Thymus (tissue), 11 donors: ENCODE measurements at regions not wholly inside any gene's neighbourhood (a gene's known extent, or its start where the extent isn't known, plus 50 kb on each side); places are given as distances from the start of the nearest gene placed in this dataset.

Experiments used
- DNase-seq, 9 donors: peaks; one replicate each; pipeline ENCODE4 v3.0.0-alpha.2; 2013; ENCODE audit warnings: low spot score in 9 of 9, low read depth in 6 of 9, missing footprints in 1 of 9
- H3K27ac ChIP-seq, 2 donors: one replicate each; pipeline ENCODE4 v1.5.1; 2013; ENCODE audit warnings: control low read depth in 1 of 2, low read depth in 1 of 2, low read length in 1 of 2, mild to moderate bottlenecking in 1 of 2, moderate library complexity in 1 of 2
- H3K27me3 ChIP-seq, 2 donors: one replicate each; pipeline ENCODE4 v1.5.1; 2013; ENCODE audit warnings: low read length in 1 of 2; ENCODE audit not compliant: control insufficient read depth in 2 of 2, insufficient read depth in 1 of 2
- H3K36me3 ChIP-seq, 2 donors: one replicate each; pipeline ENCODE4 v1.5.1; 2013; ENCODE audit warnings: low read length in 1 of 2, mild to moderate bottlenecking in 1 of 2, moderate library complexity in 1 of 2; ENCODE audit not compliant: control insufficient read depth in 2 of 2, insufficient read depth in 2 of 2
- H3K4me1 ChIP-seq, 2 donors: one replicate each; pipeline ENCODE4 v1.5.1; 2013; ENCODE audit warnings: low read length in 2 of 2; ENCODE audit not compliant: control insufficient read depth in 2 of 2, insufficient read depth in 2 of 2
- H3K4me3 ChIP-seq, 2 donors: one replicate each; pipeline ENCODE4 v1.5.1; 2013; ENCODE audit warnings: low read length in 2 of 2, control low read depth in 1 of 2, mild to moderate bottlenecking in 1 of 2
- H3K9me3 ChIP-seq, 2 donors: one replicate each; pipeline ENCODE4 v1.5.1; 2013; ENCODE audit warnings: low read length in 1 of 2, mild to moderate bottlenecking in 1 of 2; ENCODE audit not compliant: control insufficient read depth in 2 of 2, insufficient read depth in 1 of 2
- WGBS: extraction: QIAGEN DNeasy Blood & Tissue Kit; methylation state at CpG from one replicate; pipeline ENCODE4 v1.1.7; 2013; 5-methylcytosine and 5-hydroxymethylcytosine counted together
- donor health status: healthy.

GRCh38 chr20:52921340-52921739 is 50.8 kb upstream of the TSHZ2 start:
- Histone ChIP-seq H3K4me1 (no peaks in the 10 kb centered on the region), H3K4me3 (no peak overlapping the region), H3K27ac (no peak overlapping the region), H3K9me3 (no peaks in the 10 kb centered on the region), H3K27me3 (no peaks in the 10 kb centered on the region), H3K36me3 (no peaks in the 10 kb centered on the region)
- no peak for DNase-seq
- WGBS: 93% methylated on average over 8 of the region's 8 CpGs

GRCh38 chr20:52918311-52918710 is 53.8 kb upstream of the TSHZ2 start:
- H3K27ac ChIP-seq: no peak overlapping the region
- DNase-seq: no peak
- no peaks in the 10 kb centered on the region for H3K9me3 ChIP-seq
- H3K4me1 ChIP-seq: no peaks in the 10 kb centered on the region
- WGBS: 91% methylated on average over 1 of the region's 1 CpG
- H3K27me3 ChIP-seq: no peaks in the 10 kb centered on the region
- no peak overlapping the region for H3K4me3 ChIP-seq
- H3K36me3 ChIP-seq: no peaks in the 10 kb centered on the region

DNA sequence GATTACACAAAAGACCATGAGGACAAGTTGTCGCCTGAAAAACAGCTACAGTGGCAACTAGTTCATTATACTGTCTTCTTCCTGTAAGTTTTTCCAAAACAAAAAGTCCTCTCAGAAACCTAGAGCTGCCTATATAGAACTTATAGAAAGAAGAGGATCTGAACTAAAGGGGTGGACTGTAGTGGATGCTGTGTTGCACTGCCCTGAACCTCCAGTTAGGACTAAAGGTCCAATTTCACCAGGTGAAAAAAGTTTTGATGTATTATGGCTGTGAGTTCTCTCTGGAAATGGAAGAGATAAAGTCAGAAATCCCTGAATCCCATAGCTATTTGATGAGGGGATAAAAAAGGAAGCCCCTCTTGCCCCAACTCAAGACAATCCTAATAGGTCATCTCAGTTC is 56.6 kb upstream of the TSHZ2 start:
- 98% methylated on average over 1 of the region's 1 CpG for WGBS

DNA sequence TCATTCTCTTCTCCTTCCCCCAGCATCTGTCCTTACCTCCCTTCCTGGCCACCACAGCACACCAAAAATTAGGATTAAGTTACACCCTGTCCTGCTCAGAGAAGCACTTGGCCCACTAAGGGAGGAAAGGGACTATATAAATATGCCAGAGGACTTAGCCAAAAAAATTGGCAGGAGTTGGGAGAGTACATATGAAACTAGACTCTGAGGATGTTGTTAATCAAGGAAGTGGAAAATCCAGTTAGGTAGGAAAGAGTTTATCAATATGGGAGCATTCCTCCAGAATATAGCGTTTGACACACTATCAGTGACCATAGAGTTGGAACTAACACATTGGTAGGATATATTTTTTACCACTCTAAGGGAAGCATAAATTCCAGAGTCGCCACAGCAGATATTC is 57.3 kb upstream of the TSHZ2 start:
- Histone ChIP-seq H3K36me3 (no peaks in the 10 kb centered on the region), H3K4me1 (no peaks in the 10 kb centered on the region), H3K27ac (no peak overlapping the region), H3K27me3 (no peaks in the 10 kb centered on the region), H3K4me3 (no peak overlapping the region), H3K9me3 (no peaks in the 10 kb centered on the region)
- no peak for DNase-seq
- WGBS: 86% methylated on average over 2 of the region's 2 CpGs

More for the DNA sequence above, 56.6 kb upstream of the TSHZ2 start:
- H3K4me1 ChIP-seq: no peaks in the 10 kb centered on the region
- H3K9me3 ChIP-seq: no peaks in the 10 kb centered on the region
- H3K4me3 ChIP-seq: no peak overlapping the region
- no peaks in the 10 kb centered on the region for H3K36me3 ChIP-seq
- DNase-seq: no peak
- no peaks in the 10 kb centered on the region for H3K27me3 ChIP-seq
- H3K27ac ChIP-seq: no peak overlapping the region

GRCh38 chr20:52913650-52914387 is 58.3 kb upstream of the TSHZ2 start:
- no peaks in the 10 kb centered on the region for H3K4me1 ChIP-seq
- no peak overlapping the region for H3K27ac ChIP-seq
- H3K27me3 ChIP-seq: no peaks in the 10 kb centered on the region
- no peak for DNase-seq
- no peaks in the 10 kb centered on the region for H3K36me3 ChIP-seq
- no peak overlapping the region for H3K4me3 ChIP-seq
- no peaks in the 10 kb centered on the region for H3K9me3 ChIP-seq
- WGBS: 95% methylated on average over 3 of the region's 3 CpGs

DNA sequence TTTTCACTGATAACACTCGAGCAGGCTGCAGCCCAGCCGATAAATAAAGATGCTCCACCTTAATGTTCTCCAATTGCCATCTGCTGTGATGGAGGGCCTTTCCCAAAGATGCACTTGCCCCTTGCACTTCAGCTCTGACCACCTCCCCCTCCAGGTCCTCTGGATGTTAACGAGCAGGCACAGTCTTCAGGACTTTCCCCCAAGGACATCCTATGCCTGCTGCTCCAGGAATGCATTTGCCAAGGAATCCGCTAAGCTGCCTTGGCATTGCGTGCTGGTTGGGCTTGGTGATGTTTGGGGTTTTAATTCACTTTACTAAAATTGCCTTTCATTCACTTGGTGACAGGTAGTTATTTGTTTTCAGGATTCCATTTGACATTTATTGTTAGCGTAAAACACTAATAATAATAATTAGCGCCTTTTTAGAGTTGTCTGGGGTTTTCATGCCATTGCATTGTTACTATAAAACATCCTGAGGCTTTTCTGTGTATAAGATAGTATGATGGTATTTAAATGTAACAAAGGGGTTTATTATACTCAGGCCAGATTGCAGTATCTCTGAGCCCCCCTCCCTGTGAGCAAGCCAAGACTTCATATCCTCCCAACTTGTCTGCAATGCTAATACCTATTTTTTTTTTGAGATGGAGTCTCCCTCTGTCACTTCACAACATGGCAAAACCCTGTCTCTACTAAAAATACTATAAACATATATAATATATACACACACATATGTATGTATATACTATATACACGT is 66.7 kb upstream of the TSHZ2 start:
- Histone ChIP-seq H3K4me3 (no peak overlapping the region), H3K27me3 (no peaks in the 10 kb centered on the region), H3K9me3 (no peaks in the 10 kb centered on the region), H3K36me3 (no peaks in the 10 kb centered on the region), H3K4me1 (no peaks in the 10 kb centered on the region), H3K27ac (no peak overlapping the region)
- DNase-seq: no peak
- WGBS: 86% methylated on average over 8 of the region's 8 CpGs

DNA sequence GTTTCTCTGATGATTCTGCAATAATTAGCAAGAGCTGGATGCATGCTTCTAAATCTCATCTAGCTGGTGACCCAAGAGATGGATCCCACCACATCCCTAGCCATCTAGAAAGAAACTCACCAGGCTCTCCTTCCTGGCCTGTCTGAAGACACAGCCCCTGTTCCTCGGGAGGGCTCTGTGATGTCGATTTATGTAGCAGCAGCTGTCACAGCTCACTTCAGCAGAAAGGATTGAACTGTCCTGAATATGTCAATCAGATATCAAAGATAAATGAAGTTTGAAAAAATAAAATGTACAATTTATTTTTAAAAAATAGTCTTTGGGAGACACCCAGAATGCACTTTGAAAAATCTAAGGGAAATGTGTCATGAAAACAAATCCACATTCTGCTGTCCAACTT is 67.3 kb upstream of the TSHZ2 start:
- H3K4me1 ChIP-seq: no peaks in the 10 kb centered on the region
- H3K36me3 ChIP-seq: no peaks in the 10 kb centered on the region
- 52% methylated on average over 2 of the region's 2 CpGs for WGBS
- no peak for DNase-seq
- no peaks in the 10 kb centered on the region for H3K27me3 ChIP-seq
- no peak overlapping the region for H3K27ac ChIP-seq
- H3K4me3 ChIP-seq: no peak overlapping the region
- no peaks in the 10 kb centered on the region for H3K9me3 ChIP-seq

GRCh38 chr20:52899041-52899608 is 73.0 kb upstream of the TSHZ2 start:
- Histone ChIP-seq H3K36me3 (no peaks in the 10 kb centered on the region), H3K27ac (no peak overlapping the region), H3K4me3 (no peak overlapping the region), H3K9me3 (no peaks in the 10 kb centered on the region), H3K27me3 (no peaks in the 10 kb centered on the region), H3K4me1 (no peaks in the 10 kb centered on the region)
- 64% methylated on average over 5 of the region's 5 CpGs for WGBS
- no peak for DNase-seq

DNA sequence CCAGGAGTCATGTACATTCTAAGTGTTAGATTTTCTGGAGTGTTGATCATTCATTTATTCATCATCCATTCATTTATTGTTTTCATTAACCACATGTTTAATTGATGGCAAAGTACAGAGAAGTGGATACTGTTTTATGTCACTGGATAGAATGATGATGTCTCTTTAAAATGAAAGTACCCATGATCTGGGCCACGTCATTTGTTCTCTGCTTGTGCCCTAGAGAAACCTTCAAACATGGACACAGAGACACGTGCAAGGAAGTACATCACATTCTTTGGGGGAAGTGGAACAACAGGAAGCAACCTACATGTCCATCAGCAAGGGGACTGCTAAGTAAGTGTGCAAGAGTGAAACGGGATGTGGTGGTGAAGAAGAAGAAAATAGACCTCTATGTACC is 75.8 kb upstream of the TSHZ2 start:
- H3K4me1 ChIP-seq: no peaks in the 10 kb centered on the region
- H3K9me3 ChIP-seq: no peaks in the 10 kb centered on the region
- no peak for DNase-seq
- H3K27ac ChIP-seq: no peak overlapping the region
- H3K27me3 ChIP-seq: no peaks in the 10 kb centered on the region
- H3K4me3 ChIP-seq: no peak overlapping the region
- 46% methylated on average over 3 of the region's 3 CpGs for WGBS
- H3K36me3 ChIP-seq: no peaks in the 10 kb centered on the region
